HG02870 (cell line): ENCODE measurements at regions not wholly inside any gene's neighbourhood (a gene's known extent, or its start where the extent isn't known, plus 50 kb on each side); places are given as distances from the start of the nearest gene placed in this dataset.
"Not testable (repeated sequence)": the region's sequence is repeated elsewhere in the genome, so short reads cannot be mapped to it uniquely, and the experiment has no call there.

Experiments used
- ATAC-seq: cut with Tn5 transposase; IDR thresholded peaks from one replicate; pipeline ENCODE4 v1.9.1; 2021; ENCODE audit warnings: mild to moderate bottlenecking, moderate library complexity; ENCODE audit not compliant: unreplicated experiment

GRCh38 chr2:121818546-121818945, 63.1 kb downstream of the TSN start:
- ATAC-seq: no peak

- no peak for ATAC-seq
Measured at GRCh38 chr2:121819846-121820245, 64.4 kb downstream of the TSN start.

DNA sequence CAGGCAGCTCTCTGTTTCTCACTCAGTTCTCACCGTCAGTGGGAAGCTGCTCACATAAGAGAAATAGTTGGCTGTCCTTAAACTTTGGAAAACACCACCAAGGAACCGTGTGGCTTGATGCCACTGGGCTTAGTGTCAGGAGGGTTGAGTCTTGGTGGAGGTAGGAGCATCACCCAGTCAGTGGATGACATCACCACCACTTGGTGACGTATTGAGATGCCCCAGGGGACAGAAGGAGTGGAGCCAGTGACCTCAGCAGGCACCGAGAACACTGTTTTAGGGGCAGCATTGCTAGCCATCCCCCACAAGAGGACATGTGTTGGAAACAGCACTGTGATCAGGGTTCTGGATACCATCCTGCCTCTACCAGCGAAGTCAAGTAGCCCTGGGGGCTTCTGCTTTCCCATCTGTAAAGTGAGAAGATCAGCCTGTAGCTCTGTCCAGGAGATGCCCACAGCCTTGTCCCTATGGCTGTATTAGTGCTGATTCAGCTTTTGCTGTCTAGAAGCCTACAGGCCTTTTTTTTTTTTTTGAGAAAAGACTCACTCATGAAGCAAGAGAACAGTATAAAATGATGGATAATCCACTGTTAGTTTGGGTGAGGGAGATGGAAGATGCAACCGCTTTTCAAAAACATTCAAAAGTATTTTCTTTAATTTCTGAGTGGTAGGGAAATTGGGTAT, 66.2 kb downstream of the TSN start:
- no peak for ATAC-seq

DNA sequence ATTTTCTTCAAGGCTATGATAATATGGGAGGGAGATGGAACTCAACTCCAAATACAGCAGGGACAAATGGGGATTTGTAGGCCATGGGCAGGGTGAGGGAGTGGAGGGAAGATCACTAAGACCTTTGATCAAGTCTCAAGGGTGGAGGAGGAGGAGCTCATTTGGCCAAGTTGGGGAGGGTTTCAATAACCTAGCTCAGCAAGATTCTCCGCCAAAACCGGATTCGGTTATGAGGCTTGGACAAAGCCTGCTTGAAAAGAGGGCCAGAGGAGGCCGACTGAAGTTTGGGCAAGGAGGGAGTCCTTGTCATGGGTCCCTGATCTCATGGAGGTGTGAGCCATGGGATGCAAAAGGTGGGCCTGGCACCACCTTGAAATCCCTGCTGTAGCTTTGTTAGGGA, 68.8 kb downstream of the TSN start:
- ATAC-seq: no peak

- no peak for ATAC-seq
Measured at GRCh38 chr2:121825003-121825950, 69.8 kb downstream of the TSN start.

- no peak for ATAC-seq
Measured at GRCh38 chr2:121826036-121826435, 70.6 kb downstream of the TSN start.

DNA sequence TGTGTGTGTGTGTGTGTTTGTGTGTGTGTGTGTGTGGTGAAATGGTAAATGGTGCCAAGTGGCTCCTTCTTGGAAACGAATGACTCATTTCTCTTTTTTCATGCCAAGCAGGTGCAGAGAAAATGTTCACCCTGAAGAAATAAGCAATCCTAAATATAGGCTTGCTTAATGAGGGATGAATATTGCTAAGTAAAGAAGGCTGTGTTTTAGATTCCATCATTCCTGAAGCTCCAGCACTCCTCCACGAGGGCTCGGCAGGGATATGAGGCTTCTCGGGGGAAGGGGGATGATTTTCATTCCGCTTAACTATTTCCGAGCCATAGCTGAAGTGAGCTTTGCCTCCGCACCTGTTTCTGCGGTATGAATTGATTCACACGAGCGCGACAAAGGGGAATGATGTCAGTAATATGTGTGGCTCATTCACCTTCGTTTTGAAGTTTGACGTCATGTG, 72.9 kb downstream of the TSN start:
- ATAC-seq: no peak

DNA sequence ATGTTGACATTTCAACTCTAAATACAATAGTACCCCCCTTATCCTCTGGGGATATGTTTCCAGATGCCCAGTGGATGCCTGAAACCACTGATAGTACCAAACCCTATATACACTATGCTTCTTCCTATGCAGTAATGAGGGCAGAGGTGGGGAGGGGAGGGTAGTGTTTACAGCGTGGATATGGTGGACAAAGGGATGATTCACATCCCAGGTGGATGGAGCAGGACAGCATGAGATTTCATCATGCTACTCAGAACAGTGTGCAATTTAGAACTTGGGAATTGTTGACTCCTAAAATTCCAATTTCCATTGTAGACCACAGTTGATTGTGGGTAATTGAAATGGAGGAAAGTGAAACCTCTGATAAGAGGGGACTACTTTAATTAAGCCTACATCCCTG, 75.4 kb downstream of the TSN start:
- ATAC-seq: no peak

DNA sequence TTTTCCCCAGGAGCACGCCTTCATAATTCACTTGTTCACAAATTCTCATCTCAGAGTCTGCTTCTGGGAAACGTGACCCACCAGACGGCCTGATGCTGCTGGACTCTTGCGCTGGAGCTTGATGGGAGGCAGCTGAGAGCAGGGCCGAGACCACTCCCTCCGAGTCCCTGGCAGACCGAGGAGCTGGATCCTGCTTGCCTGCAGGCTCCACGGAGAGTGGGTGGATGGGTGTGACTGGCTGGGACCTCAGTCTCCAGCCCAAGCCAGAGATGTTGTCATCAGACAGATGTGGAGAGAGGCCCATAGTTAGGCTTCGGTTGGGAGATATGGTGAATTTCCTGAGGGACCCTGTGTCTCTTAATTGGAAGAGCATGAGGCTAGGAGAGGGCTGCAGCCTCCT, 76.4 kb downstream of the TSN start:
- ATAC-seq: no peak

DNA sequence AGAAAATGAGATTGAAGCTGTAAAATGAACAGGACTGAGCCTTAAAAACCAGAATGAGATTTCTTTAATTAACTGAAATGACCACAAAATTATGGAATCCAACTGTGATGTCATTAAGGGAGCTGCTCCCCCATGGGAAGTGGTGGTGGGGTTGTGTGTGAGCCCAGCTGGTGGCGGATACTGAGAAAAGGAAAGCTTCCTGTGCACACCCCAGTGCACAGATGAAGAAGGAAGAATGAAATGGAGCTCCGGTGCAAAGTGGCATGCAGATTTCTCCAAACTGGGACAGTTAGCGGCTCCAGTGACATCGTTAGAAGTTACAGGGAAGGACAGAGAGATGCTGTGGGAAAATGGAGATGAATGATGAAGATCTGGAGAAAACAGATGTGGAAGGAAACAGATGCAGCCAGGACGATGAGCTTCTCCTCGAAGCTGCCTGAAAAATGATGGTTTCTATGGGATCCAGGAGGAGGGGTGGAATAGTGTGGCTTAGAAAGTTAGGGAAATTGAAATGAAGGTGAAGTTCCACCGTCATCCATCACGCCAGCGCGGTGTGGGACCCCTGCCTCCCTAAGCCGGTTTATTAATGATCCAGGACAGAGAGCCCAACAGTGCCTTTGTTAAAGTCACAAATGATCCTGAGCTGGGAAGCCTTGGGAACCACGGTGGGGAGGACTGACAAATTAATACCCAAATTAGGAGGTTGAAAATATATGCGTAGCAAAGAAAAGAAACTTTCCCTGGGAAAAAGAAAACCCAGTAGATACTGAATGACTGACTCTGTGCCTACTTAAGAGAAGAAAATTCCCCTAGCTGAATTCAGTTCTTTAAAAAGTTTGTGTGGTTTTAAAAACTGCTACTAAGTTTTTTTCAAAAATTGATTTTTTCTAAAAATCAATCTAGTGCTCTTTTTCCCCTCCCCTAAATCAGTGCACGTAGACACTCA, 77.2 kb downstream of the TSN start:
- ATAC-seq: no peak

GRCh38 chr2:121833358-121833723, 77.9 kb downstream of the TSN start:
- ATAC-seq: no peak

- ATAC-seq: no peak
Measured at GRCh38 chr2:121836611-121837010, 81.2 kb downstream of the TSN start.

DNA sequence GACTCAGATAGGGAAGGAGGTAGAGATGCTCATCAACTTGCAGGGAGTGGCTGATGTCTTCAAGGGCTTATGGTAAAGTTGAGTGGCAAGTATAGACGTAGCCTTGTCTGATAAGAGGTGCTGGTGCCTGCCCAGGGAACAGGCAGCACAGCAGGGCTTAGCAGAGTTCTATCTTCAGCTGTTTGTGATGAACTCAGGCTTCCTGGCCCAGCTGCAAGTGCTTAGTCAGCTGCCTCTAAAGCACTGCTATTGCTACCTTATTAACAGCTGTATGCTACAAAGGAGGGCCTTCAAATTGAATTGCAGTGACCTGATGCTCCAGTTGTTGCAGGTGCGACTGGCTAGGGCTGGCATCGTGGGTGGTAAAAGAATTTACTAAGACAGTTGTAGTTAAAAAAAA, 82.1 kb downstream of the TSN start:
- ATAC-seq: no peak

DNA sequence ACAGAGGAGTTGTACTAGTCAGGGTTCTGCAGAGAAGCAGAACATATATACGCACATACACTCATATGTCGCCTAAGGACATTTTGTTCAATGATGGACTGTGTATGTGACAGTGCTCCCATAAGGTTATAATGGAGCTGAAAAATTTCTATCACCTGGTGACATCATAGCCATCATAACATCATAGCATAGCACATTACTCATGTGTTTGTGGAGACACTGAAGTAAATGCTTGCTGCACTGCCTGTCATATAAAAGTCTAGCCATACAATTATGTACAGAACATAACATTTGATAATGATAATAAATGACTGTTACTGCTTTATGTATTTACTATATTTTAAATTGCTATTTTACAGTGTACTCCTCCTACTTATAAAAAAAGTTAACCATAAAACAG, 83.1 kb downstream of the TSN start:
- ATAC-seq: no peak

DNA sequence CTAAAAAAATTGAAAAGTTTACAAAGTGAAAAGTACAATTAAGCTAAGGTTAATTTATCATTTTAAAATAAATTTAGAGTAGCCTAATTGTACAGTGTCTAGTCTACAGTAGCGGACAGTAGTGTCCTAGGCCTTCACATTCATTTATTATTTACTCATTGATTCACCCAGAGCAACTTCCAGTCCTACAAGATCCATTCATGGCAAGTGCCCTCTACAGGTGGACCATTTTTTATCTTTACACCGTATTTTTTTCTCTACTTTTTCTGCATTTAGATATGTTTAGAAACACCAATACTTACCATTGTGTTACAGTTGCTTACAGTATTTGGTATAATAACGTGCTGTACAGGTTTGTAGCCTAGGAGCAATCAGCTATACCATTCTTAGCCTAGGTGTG, 84.1 kb downstream of the TSN start:
- ATAC-seq: no peak

GRCh38 chr2:121849236-121849635, 93.8 kb downstream of the TSN start:
- ATAC-seq: no peak

GRCh38 chr2:121853149-121853548, 97.7 kb downstream of the TSN start:
- ATAC-seq: not testable (repeated sequence)

- no peak for ATAC-seq
Measured at GRCh38 chr2:121855510-121855909, 100.1 kb downstream of the TSN start.

- ATAC-seq: no peak
Measured at GRCh38 chr2:121856360-121856759, 100.9 kb downstream of the TSN start.

DNA sequence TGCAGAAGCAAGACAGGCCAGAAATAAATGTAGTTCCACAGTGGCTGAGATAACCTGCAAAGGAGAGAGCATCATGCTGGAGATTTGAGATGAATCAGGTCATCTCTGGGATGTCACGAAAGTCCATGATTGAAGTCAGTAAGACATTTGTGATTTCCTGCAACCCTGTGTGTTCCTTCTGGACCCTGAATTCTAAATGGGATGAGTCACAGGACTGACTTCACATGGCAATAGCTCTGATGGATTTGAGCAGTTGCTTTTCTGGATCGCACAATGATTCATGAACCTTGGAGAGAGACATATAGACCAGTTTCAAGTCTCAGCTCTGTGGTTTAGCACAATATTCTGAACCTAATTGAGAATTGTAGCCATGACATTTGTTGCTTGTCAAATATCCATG, 102.9 kb downstream of the TSN start:
- no peak for ATAC-seq

GRCh38 chr2:121858847-121859246, 103.4 kb downstream of the TSN start:
- no peak for ATAC-seq
